Vagina (tissue), 2 donors: ENCODE measurements at regions not wholly inside any gene's neighbourhood (a gene's known extent, or its start where the extent isn't known, plus 50 kb on each side); places are given as distances from the start of the nearest gene placed in this dataset.

Source experiments
- DNase-seq, 2 donors: peaks; one replicate each; pipeline ENCODE4 v3.0.0-alpha.2; 2017; ENCODE audit errors: extremely low spot score in 2 of 2
- H3K27ac ChIP-seq: fragments of 200-600 bp; sonication (generic); one replicate; pipeline ENCODE4 v1.5.1; 2019
- H3K27me3 ChIP-seq: fragments of 200-600 bp; sonication (generic); one replicate; pipeline ENCODE4 v1.5.1; 2019
- H3K36me3 ChIP-seq, 2 donors: fragments of 200-600 bp; sonication (generic); one replicate each; pipeline ENCODE4 v1.5.1; 2017 to 2019
- H3K4me1 ChIP-seq: fragments of 200-600 bp; sonication (generic); one replicate; pipeline ENCODE4 v1.5.1; 2019
- H3K4me3 ChIP-seq, 2 donors: fragments of 200-600 bp; sonication (generic); 1 replicate in 1 of 2; 2 replicates in 1 of 2; pipeline ENCODE4 v1.5.1; 2016 to 2019
- H3K9me3 ChIP-seq: fragments of 200-600 bp; sonication (generic); one replicate; pipeline ENCODE4 v1.5.1; 2019
- CTCF ChIP-seq, 3 experiments: fragments of 450-650 bp in 2 of 3; fragments of 200-600 bp in 1 of 3; sonication (generic) in 1 of 3; IDR thresholded peaks; one replicate each; pipeline ENCODE4 v1.5.1; 2017 to 2019; ENCODE audit warnings: antibody characterized with exemption in 3 of 3, mild to moderate bottlenecking in 2 of 3, moderate library complexity in 2 of 3
- POLR2A ChIP-seq, 2 donors: fragments of 450-650 bp; IDR thresholded peaks; one replicate each; pipeline ENCODE4 v1.6.1; 2017; ENCODE audit warnings: antibody characterized with exemption in 2 of 2, mild to moderate bottlenecking in 2 of 2, moderate library complexity in 2 of 2
- POLR2AphosphoS5 ChIP-seq, 2 donors: sonication (generic); formaldehyde crosslinking; IDR thresholded peaks; one replicate each; pipeline ENCODE4 v1.9.0; 2017; ENCODE audit warnings: antibody characterized with exemption in 2 of 2, mild to moderate bottlenecking in 2 of 2, low read depth in 1 of 2; ENCODE audit not compliant: insufficient read depth in 1 of 2
- intact Hi-C: fragments of 100-400 bp; cut with DNase I; formaldehyde crosslinking; loops from one replicate; pipeline ENCODE4 v1.15.1; 2023

GRCh38 chr5:167969998-167970397, 321.4 kb upstream of the WWC1 start:
- intact Hi-C loops, result no loop called here
- H3K27ac ChIP-seq, result no peak overlapping the region
- DNase-seq, result no peak
- H3K4me3 ChIP-seq, result no peak overlapping the region
- no peaks in the 10 kb centered on the region for H3K9me3 ChIP-seq
- H3K4me1 ChIP-seq, result peaks cover 6% of the 10 kb centered on the region
- H3K36me3 ChIP-seq, result no peaks in the 10 kb centered on the region
- H3K27me3 ChIP-seq, result no peaks in the 10 kb centered on the region
- TF ChIP-seq POLR2AphosphoS5 (IDR thresholded peaks at IDR 0.05; ENCODE audit: insufficient read depth in 1 of 2, low read depth in 1 of 2) (no peak), CTCF (IDR thresholded peaks at IDR 0.05) (no peak), POLR2A (IDR thresholded peaks at IDR 0.05) (no peak)

- peaks cover 6% of the 10 kb centered on the region for H3K4me1 ChIP-seq
- no peaks in the 10 kb centered on the region for H3K9me3 ChIP-seq
- no peaks in the 10 kb centered on the region for H3K27me3 ChIP-seq
- no peak overlapping the region for H3K4me3 ChIP-seq
- H3K36me3 ChIP-seq, result no peaks in the 10 kb centered on the region
- DNase-seq, result no peak
- intact Hi-C loops, result no loop called here
- no peak for TF ChIP-seq CTCF (IDR thresholded peaks at IDR 0.05)
- TF ChIP-seq POLR2A (IDR thresholded peaks at IDR 0.05), result no peak
- no peak for TF ChIP-seq POLR2AphosphoS5 (IDR thresholded peaks at IDR 0.05; ENCODE audit: insufficient read depth in 1 of 2, low read depth in 1 of 2)
- no peak overlapping the region for H3K27ac ChIP-seq
Measured at GRCh38 chr5:167971706-167972105, 319.7 kb upstream of the WWC1 start.

GRCh38 chr5:167973126-167973525, 318.3 kb upstream of the WWC1 start:
- Histone ChIP-seq H3K9me3 (no peaks in the 10 kb centered on the region), H3K4me1 (no peaks in the 10 kb centered on the region), H3K36me3 (no peaks in the 10 kb centered on the region), H3K4me3 (no peak overlapping the region), H3K27ac (no peak overlapping the region), H3K27me3 (no peaks in the 10 kb centered on the region)
- no peak for DNase-seq
- intact Hi-C loops, result no loop called here
- TF ChIP-seq POLR2A (IDR thresholded peaks at IDR 0.05) (no peak), CTCF (IDR thresholded peaks at IDR 0.05) (no peak), POLR2AphosphoS5 (IDR thresholded peaks at IDR 0.05; ENCODE audit: insufficient read depth in 1 of 2, low read depth in 1 of 2) (no peak)

GRCh38 chr5:167984951-167985350, 306.5 kb upstream of the WWC1 start:
- Histone ChIP-seq H3K27ac (no peak overlapping the region), H3K27me3 (no peaks in the 10 kb centered on the region), H3K4me3 (no peak overlapping the region), H3K9me3 (no peaks in the 10 kb centered on the region), H3K4me1 (no peaks in the 10 kb centered on the region), H3K36me3 (no peaks in the 10 kb centered on the region)
- intact Hi-C loops, result no loop called here
- TF ChIP-seq POLR2A (IDR thresholded peaks at IDR 0.05) (no peak), CTCF (IDR thresholded peaks at IDR 0.05) (no peak), POLR2AphosphoS5 (IDR thresholded peaks at IDR 0.05; ENCODE audit: insufficient read depth in 1 of 2, low read depth in 1 of 2) (no peak)
- no peak for DNase-seq

GRCh38 chr5:167985373-167985772, 306.1 kb upstream of the WWC1 start:
- TF ChIP-seq POLR2AphosphoS5 (IDR thresholded peaks at IDR 0.05; ENCODE audit: insufficient read depth in 1 of 2, low read depth in 1 of 2) (no peak), CTCF (IDR thresholded peaks at IDR 0.05) (no peak), POLR2A (IDR thresholded peaks at IDR 0.05) (no peak)
- no peaks in the 10 kb centered on the region for H3K27me3 ChIP-seq
- no peak for DNase-seq
- no peak overlapping the region for H3K27ac ChIP-seq
- no peaks in the 10 kb centered on the region for H3K9me3 ChIP-seq
- no peaks in the 10 kb centered on the region for H3K36me3 ChIP-seq
- intact Hi-C loops, result no loop called here
- no peaks in the 10 kb centered on the region for H3K4me1 ChIP-seq
- H3K4me3 ChIP-seq, result no peak overlapping the region
